HL-60 (cell line): ENCODE measurements at regions not wholly inside any gene's neighbourhood (a gene's known extent, or its start where the extent isn't known, plus 50 kb on each side); places are given as distances from the start of the nearest gene placed in this dataset.

ENCODE experiments used
- DNase-seq, 2 experiments: peaks; one replicate each; pipeline ENCODE4 v3.0.0-alpha.2; 2010 to 2020; ENCODE audit warnings: low read depth in 1 of 2, low spot score in 1 of 2
- H3K27ac ChIP-seq: fragments of 250-450 bp; sonication (Bioruptor Pico); replicated peaks from 2 replicates; pipeline ENCODE4 v1.5.1; 2020; ENCODE audit warnings: mild to moderate bottlenecking, moderate library complexity
- H3K27me3 ChIP-seq: fragments of 250-450 bp; sonication (Bioruptor Pico); 2 replicates; pipeline ENCODE4 v1.5.1; 2021; ENCODE audit warnings: mild to moderate bottlenecking, moderate library complexity; ENCODE audit not compliant: insufficient read depth, poor library complexity, severe bottlenecking
- H3K4me3 ChIP-seq: replicated peaks from 2 replicates; pipeline ENCODE4 v1.5.1; 2011; ENCODE audit warnings: mild to moderate bottlenecking, control low read depth, low read length; ENCODE audit not compliant: insufficient read depth
- GABPA ChIP-seq: IDR thresholded peaks from 2 replicates; pipeline ENCODE4 v1.6.1; 2012; ENCODE audit warnings: low read depth
- POLR2AphosphoS5 ChIP-seq: IDR thresholded peaks from 2 replicates; pipeline ENCODE4 v1.6.1; 2012; ENCODE audit warnings: low read depth
- SPI1 ChIP-seq: IDR thresholded peaks from 2 replicates; pipeline ENCODE4 v1.6.1; 2012; ENCODE audit warnings: low read depth, mild to moderate bottlenecking, borderline replicate concordance
- TF ChIP-seq, protein P1 (sequence below): IDR thresholded peaks from one replicate; pipeline ENCODE4 v1.5.1; 2011; ENCODE audit warnings: low read length, control low read depth, inconsistent platforms; ENCODE audit not compliant: insufficient read depth
- TF ChIP-seq, protein P2 (sequence below): IDR thresholded peaks from 2 replicates; pipeline ENCODE4 v1.6.1; 2012; ENCODE audit warnings: low read depth; ENCODE audit not compliant: insufficient replicate concordance

GRCh38 chr18:40365526-40365925 lies 1589.5 kb upstream of the PIK3C3 start:
- H3K27ac ChIP-seq: no peak overlapping the region
- H3K27me3 ChIP-seq: no peaks in the 10 kb centered on the region
- TF ChIP-seq SPI1 (no peak), POLR2AphosphoS5 (no peak), GABPA (no peak)
- TF ChIP-seq, protein P1, sequence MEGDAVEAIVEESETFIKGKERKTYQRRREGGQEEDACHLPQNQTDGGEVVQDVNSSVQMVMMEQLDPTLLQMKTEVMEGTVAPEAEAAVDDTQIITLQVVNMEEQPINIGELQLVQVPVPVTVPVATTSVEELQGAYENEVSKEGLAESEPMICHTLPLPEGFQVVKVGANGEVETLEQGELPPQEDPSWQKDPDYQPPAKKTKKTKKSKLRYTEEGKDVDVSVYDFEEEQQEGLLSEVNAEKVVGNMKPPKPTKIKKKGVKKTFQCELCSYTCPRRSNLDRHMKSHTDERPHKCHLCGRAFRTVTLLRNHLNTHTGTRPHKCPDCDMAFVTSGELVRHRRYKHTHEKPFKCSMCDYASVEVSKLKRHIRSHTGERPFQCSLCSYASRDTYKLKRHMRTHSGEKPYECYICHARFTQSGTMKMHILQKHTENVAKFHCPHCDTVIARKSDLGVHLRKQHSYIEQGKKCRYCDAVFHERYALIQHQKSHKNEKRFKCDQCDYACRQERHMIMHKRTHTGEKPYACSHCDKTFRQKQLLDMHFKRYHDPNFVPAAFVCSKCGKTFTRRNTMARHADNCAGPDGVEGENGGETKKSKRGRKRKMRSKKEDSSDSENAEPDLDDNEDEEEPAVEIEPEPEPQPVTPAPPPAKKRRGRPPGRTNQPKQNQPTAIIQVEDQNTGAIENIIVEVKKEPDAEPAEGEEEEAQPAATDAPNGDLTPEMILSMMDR: no peak
- TF ChIP-seq, protein P2, sequence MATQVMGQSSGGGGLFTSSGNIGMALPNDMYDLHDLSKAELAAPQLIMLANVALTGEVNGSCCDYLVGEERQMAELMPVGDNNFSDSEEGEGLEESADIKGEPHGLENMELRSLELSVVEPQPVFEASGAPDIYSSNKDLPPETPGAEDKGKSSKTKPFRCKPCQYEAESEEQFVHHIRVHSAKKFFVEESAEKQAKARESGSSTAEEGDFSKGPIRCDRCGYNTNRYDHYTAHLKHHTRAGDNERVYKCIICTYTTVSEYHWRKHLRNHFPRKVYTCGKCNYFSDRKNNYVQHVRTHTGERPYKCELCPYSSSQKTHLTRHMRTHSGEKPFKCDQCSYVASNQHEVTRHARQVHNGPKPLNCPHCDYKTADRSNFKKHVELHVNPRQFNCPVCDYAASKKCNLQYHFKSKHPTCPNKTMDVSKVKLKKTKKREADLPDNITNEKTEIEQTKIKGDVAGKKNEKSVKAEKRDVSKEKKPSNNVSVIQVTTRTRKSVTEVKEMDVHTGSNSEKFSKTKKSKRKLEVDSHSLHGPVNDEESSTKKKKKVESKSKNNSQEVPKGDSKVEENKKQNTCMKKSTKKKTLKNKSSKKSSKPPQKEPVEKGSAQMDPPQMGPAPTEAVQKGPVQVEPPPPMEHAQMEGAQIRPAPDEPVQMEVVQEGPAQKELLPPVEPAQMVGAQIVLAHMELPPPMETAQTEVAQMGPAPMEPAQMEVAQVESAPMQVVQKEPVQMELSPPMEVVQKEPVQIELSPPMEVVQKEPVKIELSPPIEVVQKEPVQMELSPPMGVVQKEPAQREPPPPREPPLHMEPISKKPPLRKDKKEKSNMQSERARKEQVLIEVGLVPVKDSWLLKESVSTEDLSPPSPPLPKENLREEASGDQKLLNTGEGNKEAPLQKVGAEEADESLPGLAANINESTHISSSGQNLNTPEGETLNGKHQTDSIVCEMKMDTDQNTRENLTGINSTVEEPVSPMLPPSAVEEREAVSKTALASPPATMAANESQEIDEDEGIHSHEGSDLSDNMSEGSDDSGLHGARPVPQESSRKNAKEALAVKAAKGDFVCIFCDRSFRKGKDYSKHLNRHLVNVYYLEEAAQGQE: no peak
- no peak for DNase-seq
- H3K4me3 ChIP-seq: no peak overlapping the region

GRCh38 chr18:40360558-40360957 lies 1594.5 kb upstream of the PIK3C3 start:
- no peak for DNase-seq
- TF ChIP-seq, protein P2: no peak
- Histone ChIP-seq H3K4me3 (no peak overlapping the region), H3K27me3 (no peaks in the 10 kb centered on the region), H3K27ac (no peak overlapping the region)

- no peak for DNase-seq
- no peak for TF ChIP-seq SPI1
- no peak for TF ChIP-seq POLR2AphosphoS5
- TF ChIP-seq, protein P1: no peak
- TF ChIP-seq, protein P2: no peak
- TF ChIP-seq GABPA: no peak
- no peak overlapping the region for H3K4me3 ChIP-seq
These were observed 1597.5 kb upstream of the PIK3C3 start for GRCh38 chr18:40357536-40357935.

DNA sequence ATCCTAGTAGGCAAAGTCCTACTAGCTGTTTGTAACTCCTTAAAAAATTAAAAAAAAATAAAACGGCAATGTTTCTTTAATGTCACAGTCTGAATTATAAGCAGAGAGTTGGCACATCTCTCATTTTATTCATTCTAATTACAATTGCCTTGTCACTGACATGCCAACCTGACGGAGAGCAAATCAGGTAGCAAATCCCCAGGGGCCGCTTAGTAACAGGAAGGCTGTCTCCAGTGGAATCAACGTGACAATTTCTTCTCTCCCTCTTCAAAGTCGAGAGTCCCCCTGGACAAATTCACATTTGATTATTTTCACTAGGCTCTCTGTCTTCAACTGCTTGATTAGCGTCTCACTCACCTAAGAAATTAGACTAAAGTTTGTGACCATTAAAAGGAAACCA lies 1598.9 kb upstream of the PIK3C3 start:
- DNase-seq: no peak
- TF ChIP-seq GABPA (no peak), SPI1 (no peak), POLR2AphosphoS5 (no peak)
- no peak overlapping the region for H3K27ac ChIP-seq
- no peak overlapping the region for H3K4me3 ChIP-seq
- H3K27me3 ChIP-seq: no peaks in the 10 kb centered on the region

More at GRCh38 chr18:40357536-40357935, 1597.5 kb upstream of the PIK3C3 start:
- Histone ChIP-seq H3K27ac (no peak overlapping the region), H3K27me3 (no peaks in the 10 kb centered on the region)
